GM12872 (cell line): ENCODE measurements at regions not wholly inside any gene's neighbourhood (a gene's known extent, or its start where the extent isn't known, plus 50 kb on each side); places are given as distances from the start of the nearest gene placed in this dataset.

Experiments
- TF ChIP-seq, protein P1 (sequence below): IDR thresholded peaks from 3 replicates; pipeline ENCODE4 v1.5.1; 2011; ENCODE audit warnings: low read depth, mild to moderate bottlenecking, low read length, moderate library complexity; ENCODE audit not compliant: insufficient read depth

- TF ChIP-seq, protein P1, sequence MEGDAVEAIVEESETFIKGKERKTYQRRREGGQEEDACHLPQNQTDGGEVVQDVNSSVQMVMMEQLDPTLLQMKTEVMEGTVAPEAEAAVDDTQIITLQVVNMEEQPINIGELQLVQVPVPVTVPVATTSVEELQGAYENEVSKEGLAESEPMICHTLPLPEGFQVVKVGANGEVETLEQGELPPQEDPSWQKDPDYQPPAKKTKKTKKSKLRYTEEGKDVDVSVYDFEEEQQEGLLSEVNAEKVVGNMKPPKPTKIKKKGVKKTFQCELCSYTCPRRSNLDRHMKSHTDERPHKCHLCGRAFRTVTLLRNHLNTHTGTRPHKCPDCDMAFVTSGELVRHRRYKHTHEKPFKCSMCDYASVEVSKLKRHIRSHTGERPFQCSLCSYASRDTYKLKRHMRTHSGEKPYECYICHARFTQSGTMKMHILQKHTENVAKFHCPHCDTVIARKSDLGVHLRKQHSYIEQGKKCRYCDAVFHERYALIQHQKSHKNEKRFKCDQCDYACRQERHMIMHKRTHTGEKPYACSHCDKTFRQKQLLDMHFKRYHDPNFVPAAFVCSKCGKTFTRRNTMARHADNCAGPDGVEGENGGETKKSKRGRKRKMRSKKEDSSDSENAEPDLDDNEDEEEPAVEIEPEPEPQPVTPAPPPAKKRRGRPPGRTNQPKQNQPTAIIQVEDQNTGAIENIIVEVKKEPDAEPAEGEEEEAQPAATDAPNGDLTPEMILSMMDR, result no peak
Observed at GRCh38 chr15:70250208-70251201, 152.8 kb upstream of the TLE3 start.

- TF ChIP-seq, protein P1, result no peak
Observed at GRCh38 chr15:70249616-70250015, 151.9 kb upstream of the TLE3 start.

GRCh38 chr15:70248116-70249025, 150.7 kb upstream of the TLE3 start:
- TF ChIP-seq, protein P1, result no peak

DNA sequence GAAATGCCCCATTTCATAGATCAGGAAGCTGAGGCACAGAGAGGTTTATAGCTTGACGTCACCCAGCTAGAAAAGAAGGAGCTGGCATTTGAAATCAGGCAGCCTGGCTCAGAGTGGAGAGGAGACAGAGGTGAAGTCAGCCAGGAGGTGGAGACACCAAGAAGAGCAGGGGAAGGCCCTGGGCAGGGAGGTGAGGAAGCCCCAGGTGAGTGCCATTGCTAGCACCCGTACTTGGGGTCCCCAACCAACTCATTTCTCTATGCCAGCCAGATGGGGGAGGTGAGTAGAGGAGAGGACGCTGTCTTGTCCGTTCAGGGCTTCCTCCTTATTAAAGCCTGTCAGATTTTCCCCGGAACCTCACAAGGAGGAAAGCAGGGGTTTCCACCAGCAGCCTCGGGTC, 149.6 kb upstream of the TLE3 start:
- TF ChIP-seq, protein P1, result no peak

- TF ChIP-seq, protein P1, result no peak
Observed at GRCh38 chr15:70246623-70247220, 149.0 kb upstream of the TLE3 start.

DNA sequence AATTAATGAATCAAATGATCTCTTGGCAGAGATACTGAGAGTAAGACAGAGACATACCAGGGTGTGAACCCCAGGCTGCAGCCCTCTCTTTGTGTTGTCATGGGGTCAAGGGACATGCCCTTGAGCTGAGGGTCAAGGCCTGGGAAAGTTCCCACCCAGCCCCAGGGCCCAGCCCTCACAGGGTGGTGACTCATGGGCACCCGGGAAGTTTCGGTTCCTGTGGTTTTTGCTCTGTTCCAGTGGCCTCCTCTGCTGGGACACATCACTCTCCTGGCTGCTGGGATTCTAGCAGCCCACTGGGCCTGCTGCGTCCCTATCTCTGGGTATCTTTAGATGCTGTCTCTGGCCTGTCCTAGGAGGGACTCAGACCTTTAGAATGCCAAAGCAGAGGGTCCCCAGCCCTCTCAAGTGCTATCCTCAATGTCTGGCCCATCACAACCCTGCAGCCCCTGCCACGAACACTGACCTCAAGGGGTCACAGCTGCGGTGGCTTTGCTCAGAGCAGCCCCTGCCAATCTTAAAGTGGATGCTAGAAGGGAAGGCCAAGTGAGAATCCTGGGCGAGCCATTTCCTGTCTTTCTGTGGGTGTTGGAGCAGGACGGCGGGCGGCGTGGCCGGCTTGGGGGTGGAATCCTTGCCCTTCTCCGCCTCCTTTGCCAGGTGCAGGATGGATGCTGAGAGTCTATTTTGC, 148.4 kb upstream of the TLE3 start:
- TF ChIP-seq, protein P1, result no peak
